Endothelial cell (in vitro differentiated cells): ENCODE measurements at regions not wholly inside any gene's neighbourhood (a gene's known extent, or its start where the extent isn't known, plus 50 kb on each side); places are given as distances from the start of the nearest gene placed in this dataset.

Source experiments
- DNase-seq: peaks from one replicate; pipeline ENCODE4 v3.0.0; 2021; ENCODE audit warnings: low spot score
- H3K27ac Mint-ChIP-seq: one replicate; pipeline ENCODE4 v1.8.0; 2021; ENCODE audit warnings: mixed read lengths, inconsistent platforms; ENCODE audit not compliant: unreplicated experiment
- H3K27me3 Mint-ChIP-seq: one replicate; pipeline ENCODE4 v1.8.0; 2021; ENCODE audit warnings: mild to moderate bottlenecking, moderate library complexity, mixed read lengths, inconsistent platforms; ENCODE audit not compliant: unreplicated experiment
- H3K36me3 Mint-ChIP-seq: one replicate; pipeline ENCODE4 v1.8.0; 2021; ENCODE audit warnings: mild to moderate bottlenecking, low read depth, mixed read lengths, inconsistent platforms; ENCODE audit not compliant: unreplicated experiment
- H3K4me1 Mint-ChIP-seq: one replicate; pipeline ENCODE4 v1.8.0; 2021; ENCODE audit warnings: mild to moderate bottlenecking, mixed read lengths, inconsistent platforms; ENCODE audit not compliant: unreplicated experiment
- H3K4me3 Mint-ChIP-seq: one replicate; pipeline ENCODE4 v1.8.0; 2021; ENCODE audit warnings: mild to moderate bottlenecking, mixed read lengths, inconsistent platforms; ENCODE audit not compliant: unreplicated experiment
- H3K9me3 Mint-ChIP-seq: one replicate; pipeline ENCODE4 v1.8.0; 2021; ENCODE audit warnings: mixed read lengths, inconsistent platforms; ENCODE audit not compliant: unreplicated experiment
- TF ChIP-seq, protein P1 (sequence below): fragments of 200-600 bp; sonication (generic); IDR thresholded peaks from one replicate; pipeline ENCODE4 v1.5.0; 2021; ENCODE audit warnings: antibody characterized with exemption; ENCODE audit not compliant: unreplicated experiment

DNA sequence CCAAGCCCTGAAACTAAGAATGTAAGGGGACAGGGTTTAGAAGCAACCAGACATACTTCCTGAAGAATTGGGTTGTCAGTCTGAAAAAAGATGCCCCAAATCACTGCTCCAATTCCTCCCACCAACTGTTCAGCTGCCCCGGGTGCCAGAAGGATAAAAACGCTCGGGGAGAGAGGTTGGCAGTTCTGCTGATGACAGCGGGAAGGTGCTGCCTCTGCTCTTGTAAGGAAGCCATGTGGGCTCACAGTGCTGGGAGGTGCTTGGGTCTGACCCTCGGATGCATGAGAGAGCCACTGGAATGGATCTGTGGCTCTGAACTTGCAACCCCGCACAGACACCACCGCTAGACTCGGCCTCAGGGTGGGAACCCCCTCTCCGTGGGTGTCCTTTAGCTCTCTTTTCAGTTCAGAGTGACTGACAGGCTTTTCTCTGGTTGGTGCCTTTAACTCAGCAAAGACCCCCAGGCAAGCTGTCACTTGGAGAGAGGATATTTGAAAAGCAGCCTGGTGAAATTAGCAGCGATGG, 364.8 kb upstream of the RBFOX1 start:
- no peak overlapping the region for H3K27ac Mint-ChIP-seq
- TF ChIP-seq, protein P1, sequence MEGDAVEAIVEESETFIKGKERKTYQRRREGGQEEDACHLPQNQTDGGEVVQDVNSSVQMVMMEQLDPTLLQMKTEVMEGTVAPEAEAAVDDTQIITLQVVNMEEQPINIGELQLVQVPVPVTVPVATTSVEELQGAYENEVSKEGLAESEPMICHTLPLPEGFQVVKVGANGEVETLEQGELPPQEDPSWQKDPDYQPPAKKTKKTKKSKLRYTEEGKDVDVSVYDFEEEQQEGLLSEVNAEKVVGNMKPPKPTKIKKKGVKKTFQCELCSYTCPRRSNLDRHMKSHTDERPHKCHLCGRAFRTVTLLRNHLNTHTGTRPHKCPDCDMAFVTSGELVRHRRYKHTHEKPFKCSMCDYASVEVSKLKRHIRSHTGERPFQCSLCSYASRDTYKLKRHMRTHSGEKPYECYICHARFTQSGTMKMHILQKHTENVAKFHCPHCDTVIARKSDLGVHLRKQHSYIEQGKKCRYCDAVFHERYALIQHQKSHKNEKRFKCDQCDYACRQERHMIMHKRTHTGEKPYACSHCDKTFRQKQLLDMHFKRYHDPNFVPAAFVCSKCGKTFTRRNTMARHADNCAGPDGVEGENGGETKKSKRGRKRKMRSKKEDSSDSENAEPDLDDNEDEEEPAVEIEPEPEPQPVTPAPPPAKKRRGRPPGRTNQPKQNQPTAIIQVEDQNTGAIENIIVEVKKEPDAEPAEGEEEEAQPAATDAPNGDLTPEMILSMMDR: no peak
- H3K9me3 Mint-ChIP-seq: peaks cover 52% of the 10 kb centered on the region
- peaks cover 26% of the 10 kb centered on the region for H3K36me3 Mint-ChIP-seq
- peaks cover 8% of the 10 kb centered on the region for H3K27me3 Mint-ChIP-seq
- no peak for DNase-seq
- H3K4me1 Mint-ChIP-seq: no peaks in the 10 kb centered on the region
- H3K4me3 Mint-ChIP-seq: no peak overlapping the region

DNA sequence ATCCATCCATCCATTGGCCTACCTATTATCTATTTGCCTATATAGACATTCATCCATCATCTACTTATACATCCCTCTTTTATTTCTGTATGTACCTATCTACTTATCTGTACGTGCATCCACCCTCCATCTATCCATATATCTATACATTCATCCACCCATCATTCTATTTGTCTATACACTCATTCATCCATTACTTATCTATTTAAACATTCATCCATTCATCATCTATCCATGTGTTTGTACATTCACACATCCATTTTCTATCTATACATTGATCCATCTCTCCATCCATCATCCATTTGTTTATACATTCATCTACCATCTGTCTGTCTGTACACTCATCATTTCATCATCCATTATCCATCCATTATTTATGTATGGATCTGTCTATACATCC, 365.7 kb upstream of the RBFOX1 start:
- Mint-ChIP-seq H3K27me3 (peaks cover 8% of the 10 kb centered on the region), H3K9me3 (peaks cover 54% of the 10 kb centered on the region), H3K27ac (no peak overlapping the region), H3K36me3 (peaks cover 26% of the 10 kb centered on the region), H3K4me1 (no peaks in the 10 kb centered on the region), H3K4me3 (no peak overlapping the region)
- TF ChIP-seq, protein P1: no peak
- no peak for DNase-seq

DNA sequence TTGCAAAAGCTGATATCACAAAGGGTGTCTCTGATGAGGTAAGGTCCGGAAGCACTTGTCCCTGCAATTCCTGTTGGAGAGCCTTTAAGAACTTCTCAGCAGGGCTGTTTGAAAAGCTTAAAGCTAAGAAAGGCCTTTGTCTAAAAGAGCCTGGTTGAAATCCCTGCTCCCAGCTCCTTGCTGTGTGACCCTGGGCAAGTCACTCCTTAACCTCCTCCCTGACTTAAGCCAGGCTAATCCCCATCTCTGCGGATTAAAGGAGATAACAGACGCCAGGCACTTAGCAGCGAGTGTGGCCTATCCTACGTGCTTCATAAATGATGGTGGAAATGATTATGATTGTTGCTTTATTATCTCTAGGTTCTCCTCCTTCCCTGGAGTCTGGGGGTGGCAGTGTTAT, 368.0 kb upstream of the RBFOX1 start:
- Mint-ChIP-seq H3K27ac (no peak overlapping the region), H3K4me3 (no peak overlapping the region), H3K9me3 (peaks cover 44% of the 10 kb centered on the region), H3K36me3 (peaks cover 17% of the 10 kb centered on the region), H3K27me3 (peaks cover 5% of the 10 kb centered on the region), H3K4me1 (no peaks in the 10 kb centered on the region)
- TF ChIP-seq, protein P1: no peak
- DNase-seq: no peak

DNA sequence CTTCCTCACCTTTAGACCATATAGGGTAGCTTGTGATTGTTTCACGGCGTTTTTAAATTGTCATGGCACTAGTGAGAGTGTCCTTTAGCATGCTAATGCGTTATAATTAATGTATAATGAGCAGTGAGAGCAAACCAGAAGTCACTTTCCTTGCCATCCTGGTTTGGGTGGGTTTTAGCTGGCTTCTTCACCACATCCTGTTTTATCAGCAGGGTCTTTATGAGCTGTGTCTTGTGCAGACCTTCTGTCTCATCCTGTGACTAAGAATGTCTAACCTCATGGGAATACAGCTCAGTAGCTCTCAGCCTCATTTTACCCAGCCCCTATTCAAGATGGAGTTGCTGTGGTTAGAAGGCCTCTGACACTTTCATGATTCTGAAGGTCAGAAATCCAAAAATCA, 370.9 kb upstream of the RBFOX1 start:
- H3K9me3 Mint-ChIP-seq: peaks cover 39% of the 10 kb centered on the region
- no peak overlapping the region for H3K4me3 Mint-ChIP-seq
- no peak for DNase-seq
- H3K4me1 Mint-ChIP-seq: no peaks in the 10 kb centered on the region
- H3K27ac Mint-ChIP-seq: no peak overlapping the region
- TF ChIP-seq, protein P1: no peak
- H3K27me3 Mint-ChIP-seq: peaks cover 5% of the 10 kb centered on the region
- H3K36me3 Mint-ChIP-seq: peaks cover 12% of the 10 kb centered on the region

DNA sequence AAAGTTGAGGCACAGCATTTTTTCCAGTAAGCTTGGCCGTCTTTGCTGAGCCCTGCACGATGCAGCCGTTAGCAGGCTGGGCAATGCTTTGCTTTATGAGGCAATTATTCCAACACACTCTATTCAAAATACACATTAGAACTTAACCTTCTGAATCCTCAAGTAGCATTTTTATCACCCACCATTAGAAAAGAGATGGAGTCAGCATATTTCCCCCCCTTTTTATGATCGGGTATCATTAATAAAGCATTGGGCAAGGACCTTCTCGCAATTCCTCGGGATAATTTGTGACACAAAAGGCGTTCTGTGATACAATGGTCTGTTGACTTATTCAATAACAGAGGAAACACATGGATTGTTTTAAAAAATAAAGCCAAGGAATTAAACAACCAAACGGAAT, 374.5 kb upstream of the RBFOX1 start:
- Mint-ChIP-seq H3K27me3 (peaks cover 4% of the 10 kb centered on the region), H3K4me1 (no peaks in the 10 kb centered on the region), H3K27ac (no peak overlapping the region), H3K4me3 (no peak overlapping the region), H3K9me3 (peaks cover 20% of the 10 kb centered on the region), H3K36me3 (peaks cover 3% of the 10 kb centered on the region)
- no peak for DNase-seq
- TF ChIP-seq, protein P1: no peak
